ENCODE measurements at regions not wholly inside any gene's neighbourhood (a gene's known extent, or its start where the extent isn't known, plus 50 kb on each side); places are given as distances from the start of the nearest gene placed in this dataset. TPM values are rescaled to one million over a fixed set of nuclear protein-coding genes. Genes with fewer than 3 reads are reported as not detected.

Small RNA genes in the stretch of these regions (small RNA-seq; reads per million reads assigned to genes)
- not detected for gene RF02271
- not detected for gene RPL36P1
